Muscle of leg (tissue), 3 donors: ENCODE measurements at regions not wholly inside any gene's neighbourhood (a gene's known extent, or its start where the extent isn't known, plus 50 kb on each side); places are given as distances from the start of the nearest gene placed in this dataset.
A peak's percentile ranks its signal among the peaks of the same experiment; 100 is the strongest.

ENCODE experiments used
- DNase-seq: peaks from one replicate; pipeline ENCODE4 v3.0.0; 2013
- H3K27ac ChIP-seq: one replicate; pipeline ENCODE4 v1.5.1; 2013; ENCODE audit warnings: mild to moderate bottlenecking, low read length, control low read depth
- H3K27me3 ChIP-seq: one replicate; pipeline ENCODE4 v1.6.1; 2013; ENCODE audit warnings: low read length; ENCODE audit not compliant: control insufficient read depth, insufficient read depth
- H3K36me3 ChIP-seq: one replicate; pipeline ENCODE4 v1.6.1; 2013; ENCODE audit warnings: low read length; ENCODE audit not compliant: control insufficient read depth, insufficient read depth
- H3K4me1 ChIP-seq: one replicate; pipeline ENCODE4 v1.6.1; 2013; ENCODE audit warnings: low read length; ENCODE audit not compliant: control insufficient read depth, insufficient read depth
- H3K4me3 ChIP-seq: one replicate; pipeline ENCODE4 v1.5.1; 2013; ENCODE audit warnings: low read length, control low read depth
- H3K9me3 ChIP-seq: replicated peaks from 2 replicates; pipeline ENCODE4 v1.6.1; 2013; ENCODE audit warnings: low read depth, low read length; ENCODE audit not compliant: control insufficient read depth
- WGBS: methylation state at CpG from one replicate; pipeline ENCODE4 v1.1.5; 2013; ENCODE audit warnings: missing lambda C conversion rate; ENCODE audit not compliant: insufficient coverage; 5-methylcytosine and 5-hydroxymethylcytosine counted together

DNA sequence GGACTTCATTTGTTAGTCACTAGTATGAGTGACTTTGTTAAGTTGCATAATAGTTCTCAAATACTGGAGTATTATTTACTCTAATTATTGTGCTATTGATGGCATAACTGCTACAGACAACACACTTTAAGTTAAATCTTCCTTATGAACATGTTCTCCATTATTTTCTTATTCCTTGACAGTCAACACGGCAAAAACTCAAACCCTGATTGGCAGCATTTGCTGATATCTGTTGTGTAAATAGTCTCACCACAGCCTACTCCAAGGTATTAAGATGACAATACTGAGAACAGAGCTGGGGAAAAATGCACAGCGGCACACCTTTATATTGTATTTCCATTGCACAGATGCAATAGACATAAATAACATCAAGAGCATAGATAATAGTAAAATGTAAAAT is 568.0 kb upstream of the AADAT start:
- no peak overlapping the region for H3K27ac ChIP-seq
- no peaks in the 10 kb centered on the region for H3K9me3 ChIP-seq
- DNase-seq, result no peak
- no peaks in the 10 kb centered on the region for H3K36me3 ChIP-seq
- no peaks in the 10 kb centered on the region for H3K4me1 ChIP-seq
- H3K4me3 ChIP-seq, result no peak overlapping the region
- no CpG with 5 or more reads among the region's 2 CpGs for WGBS
- no peaks in the 10 kb centered on the region for H3K27me3 ChIP-seq

DNA sequence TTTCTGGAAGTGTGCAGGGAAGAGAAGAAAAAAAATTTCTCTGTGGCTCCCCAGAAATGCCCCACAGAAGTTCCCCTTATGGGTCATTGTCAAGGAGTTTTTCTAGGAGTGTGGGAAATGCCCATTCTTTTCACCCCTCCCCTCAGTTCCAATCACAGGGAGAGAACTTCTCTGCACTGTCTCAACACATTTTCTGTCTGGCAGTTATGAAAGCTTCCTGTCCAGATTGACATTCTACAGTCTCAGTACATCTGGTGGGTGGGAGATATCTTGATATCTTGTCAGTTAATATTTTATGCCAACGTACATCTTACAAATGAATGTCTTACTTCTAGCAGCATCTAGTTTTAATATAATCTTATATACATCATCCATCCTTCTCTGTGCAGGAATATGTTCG is 566.8 kb upstream of the AADAT start:
- Histone ChIP-seq H3K4me3 (no peak overlapping the region), H3K27me3 (no peaks in the 10 kb centered on the region), H3K9me3 (no peaks in the 10 kb centered on the region), H3K4me1 (no peaks in the 10 kb centered on the region), H3K27ac (no peak overlapping the region), H3K36me3 (no peaks in the 10 kb centered on the region)
- DNase-seq, result no peak
- no CpG with 5 or more reads among the region's 2 CpGs for WGBS

DNA sequence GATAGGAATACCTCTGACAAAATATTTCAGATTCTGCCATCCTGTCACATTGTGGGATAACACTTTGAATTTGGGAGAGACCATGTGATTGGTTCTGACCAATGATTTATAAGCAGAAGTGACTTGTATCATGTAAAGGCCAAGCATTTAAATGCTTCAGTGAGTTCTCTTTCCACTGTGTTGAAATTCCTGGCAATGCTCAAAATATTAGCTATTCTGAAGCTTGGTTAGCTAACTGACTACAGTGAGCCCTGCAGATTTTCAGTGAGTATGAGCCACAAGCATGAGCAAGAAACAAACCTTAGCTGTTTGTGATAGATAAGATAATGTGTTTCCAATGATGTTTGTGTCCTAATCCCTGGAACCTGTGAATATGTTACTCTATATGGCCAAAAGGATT is 562.8 kb upstream of the AADAT start:
- no peak for DNase-seq
- no peaks in the 10 kb centered on the region for H3K27me3 ChIP-seq
- H3K27ac ChIP-seq, result no peak overlapping the region
- H3K4me3 ChIP-seq, result no peak overlapping the region
- H3K9me3 ChIP-seq, result no peaks in the 10 kb centered on the region
- H3K36me3 ChIP-seq, result no peaks in the 10 kb centered on the region
- H3K4me1 ChIP-seq, result no peaks in the 10 kb centered on the region

DNA sequence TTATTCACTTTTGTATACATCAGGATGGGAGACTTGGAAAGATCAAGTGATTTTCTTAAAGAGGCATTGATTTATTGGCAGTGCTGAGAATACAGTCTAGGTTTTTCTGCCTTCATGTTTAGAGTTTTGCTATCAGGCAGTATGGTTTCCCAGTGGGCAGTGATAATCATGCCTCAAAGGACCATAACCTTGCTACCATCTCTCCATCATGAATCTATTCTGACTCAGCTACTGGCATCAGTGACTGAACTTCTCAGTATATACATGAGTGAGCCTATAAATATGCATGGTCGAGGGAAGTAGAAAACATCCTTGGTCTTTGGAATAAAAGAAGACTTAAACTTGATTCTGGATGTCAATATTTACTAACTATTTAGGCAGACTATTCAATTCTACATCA is 562.0 kb upstream of the AADAT start:
- H3K4me1 ChIP-seq, result no peaks in the 10 kb centered on the region
- no peaks in the 10 kb centered on the region for H3K27me3 ChIP-seq
- no CpG with 5 or more reads among the region's 1 CpG for WGBS
- no peak overlapping the region for H3K27ac ChIP-seq
- DNase-seq, result no peak
- H3K36me3 ChIP-seq, result no peaks in the 10 kb centered on the region
- H3K4me3 ChIP-seq, result no peak overlapping the region
- no peaks in the 10 kb centered on the region for H3K9me3 ChIP-seq

DNA sequence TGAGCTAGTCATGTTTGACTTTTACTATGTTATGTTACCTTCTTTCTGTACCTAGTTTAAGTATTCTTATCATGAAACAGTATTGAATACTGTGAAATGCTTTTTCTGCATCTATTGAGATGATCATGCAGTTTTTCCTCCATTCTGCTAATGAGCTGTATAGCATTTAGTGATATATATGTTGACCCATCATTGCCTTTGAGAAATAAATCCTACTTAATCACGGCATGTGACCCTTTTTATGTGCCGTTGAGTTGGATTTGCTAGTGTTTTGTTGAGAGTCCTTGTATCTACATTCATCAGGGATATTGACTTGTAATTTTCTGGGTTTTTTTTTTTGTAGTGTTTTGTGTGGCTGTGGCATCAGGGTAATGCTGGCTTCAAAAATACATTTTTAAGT is 537.7 kb upstream of the AADAT start:
- Histone ChIP-seq H3K9me3 (peaks cover 12% of the 10 kb centered on the region), H3K4me1 (no peaks in the 10 kb centered on the region), H3K27me3 (no peaks in the 10 kb centered on the region), H3K36me3 (no peaks in the 10 kb centered on the region), H3K4me3 (no peak overlapping the region), H3K27ac (no peak overlapping the region)
- no CpG with 5 or more reads among the region's 2 CpGs for WGBS
- DNase-seq, result no peak

DNA sequence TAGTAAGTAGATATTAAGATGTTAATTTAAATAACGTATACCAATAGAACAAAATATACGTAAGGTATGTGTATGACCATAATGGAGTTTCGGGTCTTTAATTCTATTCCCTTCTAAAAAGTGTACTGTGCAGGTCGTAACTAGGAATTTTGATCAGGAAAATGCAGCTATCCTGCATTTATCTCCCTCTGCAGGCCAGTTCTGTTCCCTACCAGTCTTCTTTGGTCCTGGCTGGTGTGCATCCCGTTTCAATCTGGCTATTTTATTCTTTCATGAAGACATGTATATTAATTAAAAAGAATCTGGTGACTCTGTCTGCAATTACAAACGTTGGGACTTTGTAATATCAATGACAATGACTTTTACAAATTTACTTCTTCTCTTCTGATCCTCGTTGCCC is 534.1 kb upstream of the AADAT start:
- H3K27ac ChIP-seq, result no peak overlapping the region
- DNase-seq, result no peak
- no peaks in the 10 kb centered on the region for H3K4me1 ChIP-seq
- no peaks in the 10 kb centered on the region for H3K9me3 ChIP-seq
- no peaks in the 10 kb centered on the region for H3K36me3 ChIP-seq
- no CpG with 5 or more reads among the region's 7 CpGs for WGBS
- H3K27me3 ChIP-seq, result no peaks in the 10 kb centered on the region
- no peak overlapping the region for H3K4me3 ChIP-seq

DNA sequence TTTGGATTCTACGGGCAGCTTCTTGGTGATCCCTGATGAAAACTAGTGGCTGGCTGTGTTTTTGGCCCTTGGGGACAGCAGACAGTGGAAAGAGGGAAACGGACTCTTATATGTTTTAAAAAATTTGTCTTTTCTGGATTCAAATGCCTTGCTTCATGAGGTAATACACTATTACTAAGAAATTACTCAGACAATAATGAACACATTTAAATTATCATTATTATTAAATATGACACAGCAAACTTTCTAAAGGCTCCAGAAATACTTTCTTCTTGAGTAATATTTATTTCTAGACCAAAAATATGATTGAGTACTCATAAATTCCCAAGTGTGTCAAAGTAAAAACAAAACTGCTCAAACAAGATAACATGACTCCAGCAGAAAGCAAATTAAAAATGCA is 520.7 kb upstream of the AADAT start:
- no peaks in the 10 kb centered on the region for H3K4me1 ChIP-seq
- H3K27ac ChIP-seq, result no peak overlapping the region
- no peaks in the 10 kb centered on the region for H3K9me3 ChIP-seq
- H3K4me3 ChIP-seq, result no peak overlapping the region
- no peaks in the 10 kb centered on the region for H3K27me3 ChIP-seq
- 60% methylated on average over 1 of the region's 2 CpGs for WGBS
- no peaks in the 10 kb centered on the region for H3K36me3 ChIP-seq
- no peak for DNase-seq

DNA sequence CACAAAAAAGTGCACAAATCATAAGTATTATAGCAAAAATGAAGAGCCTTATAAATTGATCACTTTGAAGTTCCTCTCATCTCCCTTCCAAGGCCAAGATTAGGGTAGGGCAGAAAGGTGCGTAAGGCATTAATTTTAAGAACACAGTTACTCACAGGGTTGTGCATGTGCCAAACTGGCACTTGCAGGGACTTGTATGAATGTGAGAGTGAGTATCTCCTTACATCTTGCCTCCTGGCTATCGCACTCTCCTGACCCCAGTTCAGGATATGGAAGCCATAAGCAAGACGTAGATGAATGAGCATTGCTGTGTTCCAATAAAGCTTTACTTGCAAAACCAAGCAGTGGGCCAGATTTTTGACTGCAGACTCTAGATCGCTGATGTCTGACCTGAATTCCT is 510.1 kb upstream of the AADAT start:
- no peak for DNase-seq
- Histone ChIP-seq H3K4me1 (no peaks in the 10 kb centered on the region), H3K4me3 (no peak overlapping the region), H3K9me3 (no peaks in the 10 kb centered on the region), H3K36me3 (no peaks in the 10 kb centered on the region), H3K27ac (no peak overlapping the region), H3K27me3 (no peaks in the 10 kb centered on the region)
- no CpG with 5 or more reads among the region's 4 CpGs for WGBS

DNA sequence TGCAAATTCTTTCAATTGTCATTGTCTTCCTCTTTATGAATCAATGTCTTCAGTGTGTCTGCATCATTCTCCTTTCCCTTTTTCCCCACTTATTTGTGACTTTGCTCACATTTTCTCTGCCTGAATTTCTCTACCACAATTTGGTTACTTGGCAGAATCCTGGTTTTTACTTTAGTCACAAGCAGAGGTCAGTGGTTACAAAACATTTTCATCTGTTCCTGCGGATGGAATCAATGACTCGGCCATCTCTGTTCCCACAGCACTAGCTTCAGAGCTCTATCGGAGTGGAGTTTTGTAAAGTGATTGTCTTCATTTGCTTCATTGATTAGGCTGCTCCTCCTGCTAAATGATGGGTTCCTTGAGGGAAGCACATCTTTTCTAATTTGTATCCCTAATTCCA is 501.3 kb upstream of the AADAT start:
- no peak for DNase-seq
- Histone ChIP-seq H3K27ac (no peak overlapping the region), H3K4me3 (no peak overlapping the region), H3K27me3 (no peaks in the 10 kb centered on the region), H3K9me3 (no peaks in the 10 kb centered on the region), H3K36me3 (no peaks in the 10 kb centered on the region), H3K4me1 (no peaks in the 10 kb centered on the region)
- no CpG with 5 or more reads among the region's 3 CpGs for WGBS

DNA sequence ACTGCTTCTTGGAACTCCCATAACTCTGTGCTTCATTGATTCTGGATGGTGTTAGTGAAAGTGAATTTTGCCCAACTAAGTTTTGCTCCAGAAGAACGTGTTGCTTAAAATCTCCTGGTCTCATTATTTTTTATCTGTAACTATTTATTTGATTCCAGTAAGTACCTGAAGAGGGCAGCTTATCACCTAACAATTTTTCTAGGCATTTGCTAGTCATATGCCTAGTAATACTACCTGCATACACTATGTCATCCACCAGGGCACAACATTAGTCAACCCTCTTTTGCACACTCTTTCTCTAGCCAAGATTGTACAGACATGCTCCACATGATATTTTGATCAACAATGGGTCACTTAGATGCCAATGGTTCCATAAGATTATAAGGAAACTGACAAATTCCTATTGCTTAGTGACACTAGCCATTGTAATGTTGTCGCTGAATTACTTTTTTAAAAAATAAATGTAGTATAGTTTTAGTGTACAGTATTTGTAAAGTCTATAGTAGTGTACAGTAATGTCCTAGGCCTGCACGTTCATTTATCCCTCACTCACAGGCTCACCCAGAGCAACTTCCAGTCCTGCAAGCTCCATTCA is 499.9 kb upstream of the AADAT start:
- H3K27me3 ChIP-seq, result no peaks in the 10 kb centered on the region
- no peaks in the 10 kb centered on the region for H3K9me3 ChIP-seq
- H3K4me1 ChIP-seq, result no peaks in the 10 kb centered on the region
- peak; percentile 5 for DNase-seq
- H3K27ac ChIP-seq, result no peak overlapping the region
- no CpG with 5 or more reads among the region's 3 CpGs for WGBS
- H3K36me3 ChIP-seq, result no peaks in the 10 kb centered on the region
- no peak overlapping the region for H3K4me3 ChIP-seq

DNA sequence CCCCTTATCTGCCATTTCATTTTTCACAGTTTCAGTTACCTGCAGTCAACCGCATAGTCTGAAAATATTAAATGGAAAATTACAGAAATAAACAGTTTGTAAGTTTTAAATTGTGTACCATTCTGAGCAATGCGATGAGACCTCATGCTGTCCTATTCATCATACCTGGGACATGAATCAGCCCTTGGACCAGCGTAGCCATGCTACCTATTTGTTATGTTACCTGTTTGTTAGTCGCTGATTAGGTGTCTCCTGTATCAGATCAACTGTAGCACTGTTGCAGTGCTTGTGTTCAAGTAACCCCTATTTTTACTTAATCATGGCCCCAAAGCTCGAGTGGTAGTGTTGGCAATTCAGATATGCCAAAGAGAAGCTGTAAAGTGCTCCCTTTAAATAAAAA is 492.2 kb upstream of the AADAT start:
- DNase-seq, result no peak
- Histone ChIP-seq H3K4me3 (no peak overlapping the region), H3K4me1 (no peaks in the 10 kb centered on the region), H3K27ac (no peak overlapping the region), H3K9me3 (peaks cover 2% of the 10 kb centered on the region), H3K27me3 (no peaks in the 10 kb centered on the region), H3K36me3 (no peaks in the 10 kb centered on the region)
- WGBS, result no CpG with 5 or more reads among the region's 5 CpGs
